HEK293 (cell line): ENCODE measurements at regions not wholly inside any gene's neighbourhood (a gene's known extent, or its start where the extent isn't known, plus 50 kb on each side); places are given as distances from the start of the nearest gene placed in this dataset.

Experiments used
- CTCF ChIP-seq: fragments of 450-650 bp; formaldehyde crosslinking; IDR thresholded peaks from 2 replicates; pipeline ENCODE4 v1.5.1; 2016; ENCODE audit warnings: missing biosample characterization, missing genetic modification characterization
- GLI4 ChIP-seq: fragments of 450-650 bp; formaldehyde crosslinking; IDR thresholded peaks from 2 replicates; pipeline ENCODE4 v1.5.1; 2016; ENCODE audit warnings: missing biosample characterization, missing genetic modification characterization
- YY1 ChIP-seq: fragments of 450-650 bp; formaldehyde crosslinking; IDR thresholded peaks from 2 replicates; pipeline ENCODE4 v1.5.1; 2018; ENCODE audit warnings: missing biosample characterization, missing genetic modification characterization
- ZNF292 ChIP-seq: fragments of 450-650 bp; formaldehyde crosslinking; IDR thresholded peaks from 2 replicates; pipeline ENCODE4 v1.5.1; 2016; ENCODE audit warnings: low read depth, missing biosample characterization, missing genetic modification characterization, borderline replicate concordance
- ZNF350 ChIP-seq: fragments of 450-650 bp; formaldehyde crosslinking; IDR thresholded peaks from 2 replicates; pipeline ENCODE4 v1.5.0; 2017; ENCODE audit warnings: missing biosample characterization, mild to moderate bottlenecking, missing genetic modification characterization

- TF ChIP-seq YY1 (tag by site-specific recombination), result no peak
- TF ChIP-seq CTCF, result no peak
- no peak for TF ChIP-seq ZNF292 (tag by site-specific recombination)
- no peak for TF ChIP-seq GLI4 (tag by site-specific recombination)
- TF ChIP-seq ZNF350 (tag by site-specific recombination), result no peak
Measured at GRCh38 chr1:55631509-55631908, 416.3 kb upstream of the USP24 start.
